Effector memory CD4-positive, alpha-beta T cell (primary cell): ENCODE measurements at regions not wholly inside any gene's neighbourhood (a gene's known extent, or its start where the extent isn't known, plus 50 kb on each side); places are given as distances from the start of the nearest gene placed in this dataset.

Experiments used
- DNase-seq, 3 donors: peaks; one replicate each; pipeline ENCODE4 v3.0.0-alpha.2; 2020
- H3K27ac ChIP-seq: 2 replicates; pipeline ENCODE4 v1.7.0; 2013; ENCODE audit warnings: mild to moderate bottlenecking, low read length, moderate library complexity; ENCODE audit not compliant: insufficient read depth, poor library complexity, severe bottlenecking
- H3K27me3 ChIP-seq: replicated peaks from 2 replicates; pipeline ENCODE4 v1.7.0; 2013; ENCODE audit warnings: mild to moderate bottlenecking, low read length; ENCODE audit not compliant: insufficient read depth, control insufficient read depth, poor library complexity, severe bottlenecking
- H3K36me3 ChIP-seq: 2 replicates; pipeline ENCODE4 v1.7.0; 2013; ENCODE audit warnings: mild to moderate bottlenecking, low read length, moderate library complexity; ENCODE audit not compliant: control insufficient read depth, insufficient read depth
- H3K4me1 ChIP-seq: 2 replicates; pipeline ENCODE4 v1.7.0; 2013; ENCODE audit warnings: low read length, mild to moderate bottlenecking; ENCODE audit not compliant: control insufficient read depth, insufficient read depth, poor library complexity, severe bottlenecking
- H3K4me3 ChIP-seq: 2 replicates; pipeline ENCODE4 v1.7.0; 2013; ENCODE audit warnings: low read length, low read depth, mild to moderate bottlenecking; ENCODE audit not compliant: insufficient read depth, poor library complexity, severe bottlenecking
- H3K9me3 ChIP-seq: 2 replicates; pipeline ENCODE4 v1.7.0; 2013; ENCODE audit warnings: mild to moderate bottlenecking, low read length, moderate library complexity; ENCODE audit not compliant: control insufficient read depth

- H3K36me3 ChIP-seq = no peaks in the 10 kb centered on the region
- H3K27ac ChIP-seq = no peak overlapping the region
- H3K4me3 ChIP-seq = no peak overlapping the region
- H3K4me1 ChIP-seq = no peaks in the 10 kb centered on the region
- no peaks in the 10 kb centered on the region for H3K9me3 ChIP-seq
- DNase-seq = no peak
- H3K27me3 ChIP-seq = no peaks in the 10 kb centered on the region
Measured at GRCh38 chr16:50953290-50953689, 197.8 kb downstream of the SALL1 start.

- Histone ChIP-seq H3K27me3 (no peaks in the 10 kb centered on the region), H3K36me3 (no peaks in the 10 kb centered on the region), H3K4me3 (no peak overlapping the region), H3K9me3 (no peaks in the 10 kb centered on the region), H3K4me1 (no peaks in the 10 kb centered on the region), H3K27ac (no peak overlapping the region)
- no peak for DNase-seq
Measured at GRCh38 chr16:50950955-50951354, 200.1 kb downstream of the SALL1 start.

- no peaks in the 10 kb centered on the region for H3K27me3 ChIP-seq
- H3K4me3 ChIP-seq = no peak overlapping the region
- H3K36me3 ChIP-seq = no peaks in the 10 kb centered on the region
- no peaks in the 10 kb centered on the region for H3K9me3 ChIP-seq
- no peaks in the 10 kb centered on the region for H3K4me1 ChIP-seq
- no peak for DNase-seq
- H3K27ac ChIP-seq = no peak overlapping the region
Measured at GRCh38 chr16:50948268-50948930, 202.7 kb downstream of the SALL1 start.

- Histone ChIP-seq H3K27me3 (no peaks in the 10 kb centered on the region), H3K9me3 (no peaks in the 10 kb centered on the region), H3K36me3 (no peaks in the 10 kb centered on the region), H3K4me3 (no peak overlapping the region), H3K27ac (no peak overlapping the region), H3K4me1 (no peaks in the 10 kb centered on the region)
- DNase-seq = no peak
Measured at GRCh38 chr16:50947826-50948225, 203.2 kb downstream of the SALL1 start.

GRCh38 chr16:50946606-50947005 is 204.5 kb downstream of the SALL1 start:
- H3K4me3 ChIP-seq = no peak overlapping the region
- no peak overlapping the region for H3K27ac ChIP-seq
- no peaks in the 10 kb centered on the region for H3K4me1 ChIP-seq
- H3K36me3 ChIP-seq = no peaks in the 10 kb centered on the region
- no peaks in the 10 kb centered on the region for H3K27me3 ChIP-seq
- H3K9me3 ChIP-seq = no peaks in the 10 kb centered on the region
- DNase-seq = no peak

GRCh38 chr16:50946098-50946497 is 204.2 kb downstream of the CYLD start:
- H3K36me3 ChIP-seq = no peaks in the 10 kb centered on the region
- no peak overlapping the region for H3K27ac ChIP-seq
- H3K9me3 ChIP-seq = no peaks in the 10 kb centered on the region
- H3K27me3 ChIP-seq = no peaks in the 10 kb centered on the region
- H3K4me1 ChIP-seq = no peaks in the 10 kb centered on the region
- no peak for DNase-seq
- H3K4me3 ChIP-seq = no peak overlapping the region

GRCh38 chr16:50945171-50945570 is 203.3 kb downstream of the CYLD start:
- Histone ChIP-seq H3K27me3 (no peaks in the 10 kb centered on the region), H3K27ac (no peak overlapping the region), H3K4me3 (no peak overlapping the region), H3K4me1 (no peaks in the 10 kb centered on the region), H3K36me3 (no peaks in the 10 kb centered on the region), H3K9me3 (no peaks in the 10 kb centered on the region)
- no peak for DNase-seq

- H3K27ac ChIP-seq = no peak overlapping the region
- H3K27me3 ChIP-seq = no peaks in the 10 kb centered on the region
- no peaks in the 10 kb centered on the region for H3K4me1 ChIP-seq
- H3K36me3 ChIP-seq = no peaks in the 10 kb centered on the region
- H3K9me3 ChIP-seq = no peaks in the 10 kb centered on the region
- no peak for DNase-seq
- no peak overlapping the region for H3K4me3 ChIP-seq
Measured at GRCh38 chr16:50944436-50944835, 202.6 kb downstream of the CYLD start.

- H3K9me3 ChIP-seq = no peaks in the 10 kb centered on the region
- H3K27me3 ChIP-seq = no peaks in the 10 kb centered on the region
- DNase-seq = no peak
- no peaks in the 10 kb centered on the region for H3K4me1 ChIP-seq
- no peaks in the 10 kb centered on the region for H3K36me3 ChIP-seq
- no peak overlapping the region for H3K4me3 ChIP-seq
- H3K27ac ChIP-seq = no peak overlapping the region
Measured at GRCh38 chr16:50944033-50944432, 202.1 kb downstream of the CYLD start.

- no peaks in the 10 kb centered on the region for H3K27me3 ChIP-seq
- no peak overlapping the region for H3K4me3 ChIP-seq
- H3K36me3 ChIP-seq = no peaks in the 10 kb centered on the region
- H3K9me3 ChIP-seq = no peaks in the 10 kb centered on the region
- no peak overlapping the region for H3K27ac ChIP-seq
- DNase-seq = no peak
- H3K4me1 ChIP-seq = no peaks in the 10 kb centered on the region
Measured at GRCh38 chr16:50942143-50942542, 200.3 kb downstream of the CYLD start.
